ENCODE measurements at regions not wholly inside any gene's neighbourhood (a gene's known extent, or its start where the extent isn't known, plus 50 kb on each side); places are given as distances from the start of the nearest gene placed in this dataset.
"Not testable (repeated sequence)": the region's sequence is repeated elsewhere in the genome, so short reads cannot be mapped to it uniquely, and the experiment has no call there.

GRCh38 chr3:151552589-151552988, 91.7 kb upstream of the IGSF10 start:
- DNase-seq = peak; percentile 79

GRCh38 chr3:151550642-151551041, 89.8 kb upstream of the IGSF10 start:
- no peak for DNase-seq

- peak; percentile 72 for DNase-seq
Measured at GRCh38 chr3:151550025-151550618, 89.3 kb upstream of the IGSF10 start.

DNA sequence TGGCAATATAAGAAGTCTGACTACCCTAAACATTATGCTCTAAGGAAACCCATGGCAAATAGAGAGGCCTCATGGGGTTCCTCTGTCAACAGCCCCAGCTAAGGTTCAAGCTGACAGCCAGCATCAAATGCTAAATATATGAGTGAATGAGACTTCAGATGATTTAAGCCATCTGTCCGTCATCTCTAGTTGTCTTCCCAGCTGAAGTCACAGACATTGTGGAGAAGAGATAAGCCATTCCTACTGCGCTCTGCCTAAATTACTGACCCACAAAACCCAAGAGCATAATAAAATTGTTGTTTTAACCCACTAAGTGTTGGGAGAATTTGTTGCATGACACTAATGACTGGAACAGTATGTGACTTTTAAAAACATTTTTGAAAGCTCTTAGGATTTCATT, 87.3 kb upstream of the IGSF10 start:
- no peak for DNase-seq

DNA sequence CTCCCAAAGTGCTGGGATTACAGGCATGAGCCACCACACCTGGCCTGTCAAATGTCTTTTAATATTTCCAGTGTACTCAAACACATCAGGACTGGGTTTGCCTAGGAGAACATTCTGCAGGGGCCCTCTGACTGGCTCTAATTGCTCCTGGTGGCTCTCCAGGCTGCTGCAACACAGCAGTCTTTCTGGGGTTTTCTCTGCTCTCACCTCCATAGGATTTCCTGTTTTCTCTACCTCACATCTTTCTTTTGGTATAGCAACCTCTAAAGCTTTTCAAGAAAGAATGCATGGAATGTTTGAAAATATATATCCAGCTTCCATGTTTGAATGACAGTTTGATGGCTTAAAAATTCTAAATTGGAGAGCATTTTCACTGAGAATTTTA, 83.3 kb upstream of the IGSF10 start:
- peak; percentile 18 for DNase-seq

DNA sequence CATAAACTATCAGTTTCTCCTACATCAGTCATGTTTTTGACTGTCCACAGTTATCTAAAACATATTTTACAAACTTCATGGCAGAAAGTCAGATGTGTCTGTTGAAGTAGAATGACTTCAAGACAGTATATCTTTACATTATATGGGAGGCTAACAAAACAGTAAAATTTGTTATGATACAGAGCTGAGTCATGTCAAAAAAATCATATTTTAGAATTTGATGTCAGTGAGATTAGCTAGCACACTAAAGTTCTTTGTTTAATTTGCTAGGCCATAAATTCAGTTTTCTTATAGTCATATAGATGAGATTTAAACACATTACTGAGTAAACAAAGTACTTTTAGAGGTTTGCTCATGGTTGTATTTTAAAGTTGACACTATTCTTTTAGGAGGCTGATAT, 80.3 kb upstream of the IGSF10 start:
- no peak for DNase-seq

DNA sequence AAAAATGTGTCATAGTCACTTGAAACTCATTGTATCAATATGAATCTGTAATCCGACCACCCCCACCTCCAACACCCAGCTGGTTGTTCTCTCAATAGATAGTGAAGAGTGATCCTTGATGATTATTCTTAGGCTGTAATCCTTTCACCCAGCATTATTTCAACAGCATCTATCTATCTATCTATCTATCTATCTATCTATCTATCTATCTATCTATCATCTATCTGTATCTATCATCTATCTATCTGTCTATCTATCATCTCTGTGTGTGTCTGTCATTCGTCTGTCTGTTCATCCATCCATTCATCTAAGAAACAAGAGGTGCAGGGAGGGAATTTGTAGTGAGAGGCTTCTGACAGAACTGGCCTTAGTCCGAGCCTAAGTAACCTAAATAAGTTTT, 78.7 kb upstream of the IGSF10 start:
- DNase-seq = no peak

- no peak for DNase-seq
Measured at GRCh38 chr3:151538456-151539393, 77.9 kb upstream of the IGSF10 start.

DNA sequence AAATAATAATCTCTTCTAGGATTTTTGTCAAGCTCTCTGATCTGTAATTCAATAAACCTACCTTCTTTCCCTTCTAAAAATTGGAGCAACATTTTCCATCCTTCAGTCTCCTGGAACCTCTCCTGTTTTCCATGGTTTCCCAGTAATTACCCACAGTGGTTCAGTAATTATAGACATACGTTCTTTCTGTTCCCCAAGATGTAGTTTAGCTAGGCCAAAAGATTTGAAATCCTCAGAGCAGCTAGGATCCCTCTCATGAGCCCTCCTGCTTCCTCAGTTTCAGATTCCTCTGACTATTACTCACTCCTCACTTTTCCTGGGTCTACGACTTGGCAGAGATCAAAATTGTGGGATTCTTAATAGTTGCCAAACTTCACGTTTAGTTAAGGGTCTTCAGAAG, 76.9 kb upstream of the IGSF10 start:
- DNase-seq = peak; percentile 20

DNA sequence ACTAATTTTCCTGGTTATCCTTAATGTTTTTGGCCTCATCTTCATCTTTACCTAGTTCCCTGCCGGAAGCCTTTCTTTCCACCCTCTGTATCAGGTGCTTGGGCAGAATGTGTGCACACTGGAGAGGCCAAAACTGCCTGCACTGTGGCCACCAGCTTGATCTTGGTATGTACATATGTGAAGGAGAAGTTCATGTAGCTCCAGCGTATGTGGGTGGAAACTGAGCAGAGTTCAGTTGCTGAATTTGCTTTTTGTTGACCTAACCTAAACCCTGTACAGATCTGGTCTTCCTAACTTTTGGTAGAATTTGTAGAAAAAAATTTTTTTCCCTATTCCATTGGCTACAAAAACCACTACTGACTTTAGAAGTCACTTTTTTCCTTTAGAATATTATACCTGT, 65.9 kb upstream of the IGSF10 start:
- DNase-seq = no peak

- no peak for DNase-seq
Measured at GRCh38 chr3:151520105-151520504, 59.2 kb upstream of the IGSF10 start.

DNA sequence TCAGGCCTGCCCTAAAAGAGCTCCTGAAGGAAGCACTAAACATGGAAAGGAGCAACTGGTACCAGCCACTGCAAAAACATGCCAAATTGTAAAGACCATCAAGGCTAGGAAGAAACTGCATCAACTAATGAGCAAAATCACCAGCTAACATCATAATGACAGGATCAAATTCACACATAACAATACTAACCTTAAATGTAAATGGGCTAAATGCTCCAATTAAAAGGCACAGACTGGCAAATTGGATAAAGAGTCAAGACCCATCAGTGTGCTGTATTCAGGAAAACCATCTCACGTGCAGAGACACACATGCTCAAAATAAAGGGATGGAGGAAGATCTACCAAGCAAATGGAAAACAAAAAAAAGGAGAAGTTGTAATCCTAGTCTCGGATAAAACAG, 50.6 kb upstream of the IGSF10 start:
- not testable (repeated sequence) for DNase-seq

Measured in NCI-H226 (cell line).